HL-60 (cell line): ENCODE measurements at regions not wholly inside any gene's neighbourhood (a gene's known extent, or its start where the extent isn't known, plus 50 kb on each side); places are given as distances from the start of the nearest gene placed in this dataset.

Experiments
- GABPA ChIP-seq: IDR thresholded peaks from 2 replicates; pipeline ENCODE4 v1.6.1; 2012; ENCODE audit warnings: low read depth
- TF ChIP-seq, protein P1 (sequence below): IDR thresholded peaks from one replicate; pipeline ENCODE4 v1.5.1; 2011; ENCODE audit warnings: low read length, control low read depth, inconsistent platforms; ENCODE audit not compliant: insufficient read depth

DNA sequence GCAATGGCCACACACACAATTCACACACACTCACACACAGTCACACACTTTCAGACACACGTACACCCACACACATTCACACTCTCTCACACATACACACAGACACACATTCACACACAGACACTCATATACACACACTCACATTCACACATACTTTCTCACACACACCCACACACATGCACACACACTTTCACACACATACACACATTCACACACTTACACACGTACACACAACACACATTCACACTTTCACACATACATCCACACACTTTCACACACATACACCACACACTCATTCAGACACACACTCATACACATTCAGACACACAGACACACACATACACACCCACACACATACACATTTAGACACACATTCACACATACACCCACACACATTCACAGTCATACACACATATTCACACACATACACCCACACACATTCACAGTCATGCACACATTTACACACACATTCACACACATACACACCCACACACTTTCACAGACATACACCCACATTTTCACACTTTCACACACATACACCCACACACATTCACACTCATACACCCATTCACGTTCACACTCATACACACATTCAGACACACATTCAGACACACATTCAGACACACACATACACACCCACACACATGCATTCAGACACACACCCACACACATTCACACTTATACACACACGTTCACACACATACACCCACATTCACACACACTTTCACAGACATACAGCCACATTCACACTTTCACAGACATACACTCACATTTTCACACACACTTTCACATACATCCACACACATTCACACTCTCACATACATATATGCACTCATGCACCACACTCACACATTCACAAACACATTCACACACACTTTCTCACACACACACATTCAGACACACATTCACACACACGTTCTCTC lies 52.6 kb upstream of the C14orf180 start:
- TF ChIP-seq, protein P1, sequence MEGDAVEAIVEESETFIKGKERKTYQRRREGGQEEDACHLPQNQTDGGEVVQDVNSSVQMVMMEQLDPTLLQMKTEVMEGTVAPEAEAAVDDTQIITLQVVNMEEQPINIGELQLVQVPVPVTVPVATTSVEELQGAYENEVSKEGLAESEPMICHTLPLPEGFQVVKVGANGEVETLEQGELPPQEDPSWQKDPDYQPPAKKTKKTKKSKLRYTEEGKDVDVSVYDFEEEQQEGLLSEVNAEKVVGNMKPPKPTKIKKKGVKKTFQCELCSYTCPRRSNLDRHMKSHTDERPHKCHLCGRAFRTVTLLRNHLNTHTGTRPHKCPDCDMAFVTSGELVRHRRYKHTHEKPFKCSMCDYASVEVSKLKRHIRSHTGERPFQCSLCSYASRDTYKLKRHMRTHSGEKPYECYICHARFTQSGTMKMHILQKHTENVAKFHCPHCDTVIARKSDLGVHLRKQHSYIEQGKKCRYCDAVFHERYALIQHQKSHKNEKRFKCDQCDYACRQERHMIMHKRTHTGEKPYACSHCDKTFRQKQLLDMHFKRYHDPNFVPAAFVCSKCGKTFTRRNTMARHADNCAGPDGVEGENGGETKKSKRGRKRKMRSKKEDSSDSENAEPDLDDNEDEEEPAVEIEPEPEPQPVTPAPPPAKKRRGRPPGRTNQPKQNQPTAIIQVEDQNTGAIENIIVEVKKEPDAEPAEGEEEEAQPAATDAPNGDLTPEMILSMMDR = no peak
- TF ChIP-seq GABPA = no peak
